GM23248 (cell line): ENCODE measurements at regions not wholly inside any gene's neighbourhood (a gene's known extent, or its start where the extent isn't known, plus 50 kb on each side); places are given as distances from the start of the nearest gene placed in this dataset.

Experiments used
- DNase-seq: peaks from one replicate; pipeline ENCODE4 v3.0.0-alpha.2; 2015
- H2AFZ ChIP-seq: fragments of 200-600 bp; sonication (generic); 2 replicates; pipeline ENCODE4 v1.6.1; 2016; ENCODE audit warnings: antibody characterized with exemption
- H3F3A ChIP-seq: fragments of 200-600 bp; sonication (generic); 2 replicates; pipeline ENCODE4 v1.6.1; 2016; ENCODE audit warnings: mild to moderate bottlenecking, antibody characterized with exemption, mixed run types; ENCODE audit not compliant: insufficient read depth
- H3K27ac ChIP-seq: fragments of 200-600 bp; sonication (generic); 2 replicates; pipeline ENCODE4 v1.5.1; 2016; ENCODE audit warnings: mild to moderate bottlenecking
- H3K27me3 ChIP-seq: fragments of 200-600 bp; sonication (generic); replicated peaks from 2 replicates; pipeline ENCODE4 v1.6.1; 2016; ENCODE audit warnings: mild to moderate bottlenecking; ENCODE audit not compliant: insufficient read depth
- H3K36me3 ChIP-seq: fragments of 200-600 bp; sonication (generic); 2 replicates; pipeline ENCODE4 v1.6.1; 2016; ENCODE audit warnings: low read depth, mild to moderate bottlenecking
- H3K4me1 ChIP-seq: fragments of 200-600 bp; sonication (generic); 2 replicates; pipeline ENCODE4 v1.6.1; 2016; ENCODE audit warnings: mild to moderate bottlenecking; ENCODE audit not compliant: insufficient read depth
- H3K4me2 ChIP-seq: fragments of 200-600 bp; sonication (generic); one replicate; pipeline ENCODE4 v1.6.1; 2016; ENCODE audit warnings: mild to moderate bottlenecking; ENCODE audit not compliant: unreplicated experiment
- H3K4me3 ChIP-seq: fragments of 200-600 bp; sonication (generic); 2 replicates; pipeline ENCODE4 v1.5.1; 2016; ENCODE audit warnings: mild to moderate bottlenecking
- H3K79me2 ChIP-seq: fragments of 200-600 bp; sonication (generic); 2 replicates; pipeline ENCODE4 v1.6.1; 2016; ENCODE audit warnings: mild to moderate bottlenecking; ENCODE audit not compliant: insufficient read depth
- H3K9ac ChIP-seq: fragments of 200-600 bp; sonication (generic); 2 replicates; pipeline ENCODE4 v1.6.1; 2016; ENCODE audit warnings: mild to moderate bottlenecking
- H3K9me2 ChIP-seq: fragments of 200-600 bp; sonication (generic); 2 replicates; pipeline ENCODE4 v1.6.1; 2016; ENCODE audit warnings: mixed run types, mild to moderate bottlenecking, moderate library complexity; ENCODE audit not compliant: insufficient read depth
- H3K9me3 ChIP-seq: fragments of 200-600 bp; sonication (generic); one replicate; pipeline ENCODE4 v1.6.1; 2017; ENCODE audit warnings: low read depth
- H4K20me1 ChIP-seq: fragments of 200-600 bp; sonication (generic); 2 replicates; pipeline ENCODE4 v1.6.0; 2016; ENCODE audit not compliant: insufficient read depth
- EZH2 ChIP-seq: fragments of 200-600 bp; sonication (generic); IDR thresholded peaks from 2 replicates; pipeline ENCODE4 v1.6.1; 2018; ENCODE audit warnings: antibody characterized with exemption, mild to moderate bottlenecking; ENCODE audit not compliant: insufficient read depth, poor library complexity, severe bottlenecking
- EZH2phosphoT487 ChIP-seq: fragments of 200-600 bp; sonication (generic); IDR thresholded peaks from 2 replicates; pipeline ENCODE4 v1.6.1; 2018; ENCODE audit warnings: antibody characterized with exemption, moderate library complexity, mild to moderate bottlenecking, low read depth; ENCODE audit not compliant: insufficient read depth
- WGBS, 2 experiments: methylation state at CpG; one replicate each; pipeline ENCODE4 v1.1.6; 2015 to 2017; ENCODE audit warnings: low lambda C conversion rate in 2 of 2, low coverage in 1 of 2; ENCODE audit errors: missing lambda C conversion rate in 2 of 2; 5-methylcytosine and 5-hydroxymethylcytosine counted together
- in situ Hi-C: fragments of 300-500 bp; cut with MboI; formaldehyde crosslinking; loops from 2 replicates; pipeline ENCODE4 v1.15.0; 2020

GRCh38 chr5:54653956-54654614 is 136.5 kb downstream of the SNX18 start:
- Histone ChIP-seq H3K9ac (no peak overlapping the region), H3F3A (no peaks in the 10 kb centered on the region), H3K27me3 (no peaks in the 10 kb centered on the region), H3K4me3 (no peak overlapping the region), H3K27ac (no peak overlapping the region), H2AFZ (no peak overlapping the region), H3K9me3 (no peaks in the 10 kb centered on the region), H4K20me1 (no peaks in the 10 kb centered on the region), H3K79me2 (no peaks in the 10 kb centered on the region), H3K4me2 (no peak overlapping the region), H3K9me2 (no peaks in the 10 kb centered on the region), H3K36me3 (no peaks in the 10 kb centered on the region), H3K4me1 (peaks cover 12% of the 10 kb centered on the region)
- peak; percentile 18 for DNase-seq
- WGBS, 2 experiments, result 98 to 100% methylated on average over 2 of the region's 2 CpGs
- TF ChIP-seq EZH2phosphoT487 (no peak), EZH2 (no peak)
- in situ Hi-C loops, result no loop called here

GRCh38 chr5:54651482-54652076 is 134.0 kb downstream of the SNX18 start:
- Histone ChIP-seq H2AFZ (peak overlapping the region; percentile 44), H3K9ac (no peak overlapping the region), H4K20me1 (no peaks in the 10 kb centered on the region), H3K4me1 (peaks cover 14% of the 10 kb centered on the region), H3K27me3 (no peaks in the 10 kb centered on the region), H3K27ac (no peak overlapping the region), H3F3A (peaks cover 12% of the 10 kb centered on the region), H3K4me2 (no peak overlapping the region), H3K4me3 (no peak overlapping the region), H3K36me3 (no peaks in the 10 kb centered on the region), H3K9me3 (no peaks in the 10 kb centered on the region), H3K9me2 (no peaks in the 10 kb centered on the region), H3K79me2 (no peaks in the 10 kb centered on the region)
- in situ Hi-C loops, result no loop called here
- TF ChIP-seq EZH2phosphoT487, result no peak
- no peak for TF ChIP-seq EZH2
- peak; percentile 42 for DNase-seq
- WGBS, 2 experiments, result 32 to 33% methylated on average over 6 of the region's 6 CpGs

- no peak overlapping the region for H3K27ac ChIP-seq
- WGBS, 2 experiments, result 98 to 99% methylated on average over 15 to 31 of the region's 32 CpGs
- H4K20me1 ChIP-seq, result no peaks in the 10 kb centered on the region
- peaks cover 36% of the 10 kb centered on the region for H3K4me1 ChIP-seq
- no peak overlapping the region for H3K4me3 ChIP-seq
- H3K9ac ChIP-seq, result no peak overlapping the region
- no peak overlapping the region for H2AFZ ChIP-seq
- no peak for TF ChIP-seq EZH2
- in situ Hi-C loops, result no loop called here
- H3K27me3 ChIP-seq, result no peaks in the 10 kb centered on the region
- no peak overlapping the region for H3K4me2 ChIP-seq
- peaks cover 37% of the 10 kb centered on the region for H3F3A ChIP-seq
- no peaks in the 10 kb centered on the region for H3K9me2 ChIP-seq
- H3K79me2 ChIP-seq, result no peaks in the 10 kb centered on the region
- DNase-seq, result no peak
- no peaks in the 10 kb centered on the region for H3K9me3 ChIP-seq
- H3K36me3 ChIP-seq, result no peaks in the 10 kb centered on the region
These were observed 131.5 kb downstream of the SNX18 start for GRCh38 chr5:54649041-54649504.

- peak overlapping the region; percentile 50 for H3K27ac ChIP-seq
- in situ Hi-C loops, result no loop called here
- no peaks in the 10 kb centered on the region for H3K9me3 ChIP-seq
- H3K36me3 ChIP-seq, result no peaks in the 10 kb centered on the region
- DNase-seq, result peak; percentile 73
- H2AFZ ChIP-seq, result peak overlapping the region; percentile 56
- H3K9ac ChIP-seq, result peak overlapping the region; percentile 1; the same call in 1 of the 2 replicates
- H3K4me3 ChIP-seq, result peak overlapping the region; percentile 24
- H4K20me1 ChIP-seq, result no peaks in the 10 kb centered on the region
- peaks cover 51% of the 10 kb centered on the region for H3F3A ChIP-seq
- TF ChIP-seq EZH2phosphoT487 (no peak), EZH2 (no peak)
- peak overlapping the region; percentile 58 for H3K4me2 ChIP-seq
- 9 to 12% methylated on average over 14 of the region's 14 CpGs for WGBS, 2 experiments
- no peaks in the 10 kb centered on the region for H3K27me3 ChIP-seq
- H3K9me2 ChIP-seq, result no peaks in the 10 kb centered on the region
- H3K4me1 ChIP-seq, result peaks cover 43% of the 10 kb centered on the region
- no peaks in the 10 kb centered on the region for H3K79me2 ChIP-seq
These were observed 129.0 kb downstream of the SNX18 start for GRCh38 chr5:54646356-54647101.
